Vagina (tissue), 2 donors: ENCODE measurements at regions not wholly inside any gene's neighbourhood (a gene's known extent, or its start where the extent isn't known, plus 50 kb on each side); places are given as distances from the start of the nearest gene placed in this dataset.
A peak's percentile ranks its signal among the peaks of the same experiment; 100 is the strongest.

Experiments used
- DNase-seq, 2 donors: peaks; one replicate each; pipeline ENCODE4 v3.0.0-alpha.2; 2017; ENCODE audit errors: extremely low spot score in 2 of 2
- H3K27ac ChIP-seq: fragments of 200-600 bp; sonication (generic); one replicate; pipeline ENCODE4 v1.5.1; 2019
- H3K27me3 ChIP-seq: fragments of 200-600 bp; sonication (generic); one replicate; pipeline ENCODE4 v1.5.1; 2019
- H3K36me3 ChIP-seq, 2 donors: fragments of 200-600 bp; sonication (generic); one replicate each; pipeline ENCODE4 v1.5.1; 2017 to 2019
- H3K4me1 ChIP-seq: fragments of 200-600 bp; sonication (generic); one replicate; pipeline ENCODE4 v1.5.1; 2019
- H3K4me3 ChIP-seq, 2 donors: fragments of 200-600 bp; sonication (generic); 1 replicate in 1 of 2; 2 replicates in 1 of 2; pipeline ENCODE4 v1.5.1; 2016 to 2019
- H3K9me3 ChIP-seq: fragments of 200-600 bp; sonication (generic); one replicate; pipeline ENCODE4 v1.5.1; 2019
- CTCF ChIP-seq, 3 experiments: fragments of 450-650 bp in 2 of 3; fragments of 200-600 bp in 1 of 3; sonication (generic) in 1 of 3; IDR thresholded peaks; one replicate each; pipeline ENCODE4 v1.5.1; 2017 to 2019; ENCODE audit warnings: antibody characterized with exemption in 3 of 3, mild to moderate bottlenecking in 2 of 3, moderate library complexity in 2 of 3
- POLR2A ChIP-seq, 2 donors: fragments of 450-650 bp; IDR thresholded peaks; one replicate each; pipeline ENCODE4 v1.6.1; 2017; ENCODE audit warnings: antibody characterized with exemption in 2 of 2, mild to moderate bottlenecking in 2 of 2, moderate library complexity in 2 of 2
- POLR2AphosphoS5 ChIP-seq, 2 donors: sonication (generic); formaldehyde crosslinking; IDR thresholded peaks; one replicate each; pipeline ENCODE4 v1.9.0; 2017; ENCODE audit warnings: antibody characterized with exemption in 2 of 2, mild to moderate bottlenecking in 2 of 2, low read depth in 1 of 2; ENCODE audit not compliant: insufficient read depth in 1 of 2
- intact Hi-C: fragments of 100-400 bp; cut with DNase I; formaldehyde crosslinking; loops from one replicate; pipeline ENCODE4 v1.15.1; 2023

GRCh38 chr11:128172046-128172878 is 415.1 kb downstream of the ETS1 start:
- Histone ChIP-seq H3K9me3 (no peaks in the 10 kb centered on the region), H3K4me1 (no peaks in the 10 kb centered on the region), H3K36me3 (no peaks in the 10 kb centered on the region), H3K27me3 (no peaks in the 10 kb centered on the region), H3K27ac (no peak overlapping the region), H3K4me3 (no peak overlapping the region)
- DNase-seq: no peak
- TF ChIP-seq POLR2A (IDR thresholded peaks at IDR 0.05) (no peak), CTCF (IDR thresholded peaks at IDR 0.05) (peak; percentile 75 to 84 (median 82))
- intact Hi-C loops: loop anchor here (5.0 to 10.0 kb wide), 3 partner anchors 113 to 660 kb away; no protein-coding TSS in a partner anchor

- Histone ChIP-seq H3K36me3 (no peaks in the 10 kb centered on the region), H3K9me3 (no peaks in the 10 kb centered on the region), H3K27ac (no peak overlapping the region), H3K4me3 (no peak overlapping the region), H3K27me3 (no peaks in the 10 kb centered on the region), H3K4me1 (no peaks in the 10 kb centered on the region)
- intact Hi-C loops: loop anchor here (5.0 to 10.0 kb wide), 3 partner anchors 113 to 661 kb away; no protein-coding TSS in a partner anchor
- no peak for TF ChIP-seq POLR2A (IDR thresholded peaks at IDR 0.05)
- TF ChIP-seq POLR2AphosphoS5 (IDR thresholded peaks at IDR 0.05; ENCODE audit: insufficient read depth in 1 of 2, low read depth in 1 of 2): no peak
- TF ChIP-seq CTCF (IDR thresholded peaks at IDR 0.05): no peak
- DNase-seq: no peak
These were observed 415.9 kb downstream of the ETS1 start for GRCh38 chr11:128171506-128171905.

- Histone ChIP-seq H3K4me1 (no peaks in the 10 kb centered on the region), H3K9me3 (no peaks in the 10 kb centered on the region), H3K27ac (no peak overlapping the region), H3K4me3 (no peak overlapping the region), H3K36me3 (no peaks in the 10 kb centered on the region), H3K27me3 (no peaks in the 10 kb centered on the region)
- intact Hi-C loops: no loop called here
- TF ChIP-seq CTCF (IDR thresholded peaks at IDR 0.05) (no peak), POLR2AphosphoS5 (IDR thresholded peaks at IDR 0.05; ENCODE audit: insufficient read depth in 1 of 2, low read depth in 1 of 2) (no peak), POLR2A (IDR thresholded peaks at IDR 0.05) (no peak)
- no peak for DNase-seq
These were observed 421.8 kb downstream of the ETS1 start for GRCh38 chr11:128165572-128165971.

- H3K27me3 ChIP-seq: no peaks in the 10 kb centered on the region
- no peaks in the 10 kb centered on the region for H3K36me3 ChIP-seq
- TF ChIP-seq POLR2AphosphoS5 (IDR thresholded peaks at IDR 0.05; ENCODE audit: insufficient read depth in 1 of 2, low read depth in 1 of 2) (no peak), POLR2A (IDR thresholded peaks at IDR 0.05) (no peak), CTCF (IDR thresholded peaks at IDR 0.05) (no peak)
- DNase-seq: no peak
- no peaks in the 10 kb centered on the region for H3K4me1 ChIP-seq
- H3K27ac ChIP-seq: no peak overlapping the region
- no peaks in the 10 kb centered on the region for H3K9me3 ChIP-seq
- intact Hi-C loops: no loop called here
- no peak overlapping the region for H3K4me3 ChIP-seq
These were observed 423.1 kb downstream of the ETS1 start for GRCh38 chr11:128164080-128164741.

GRCh38 chr11:128161994-128162393 is 425.4 kb downstream of the ETS1 start:
- Histone ChIP-seq H3K4me3 (no peak overlapping the region), H3K27ac (no peak overlapping the region), H3K36me3 (no peaks in the 10 kb centered on the region), H3K9me3 (no peaks in the 10 kb centered on the region), H3K27me3 (no peaks in the 10 kb centered on the region), H3K4me1 (no peaks in the 10 kb centered on the region)
- intact Hi-C loops: no loop called here
- no peak for TF ChIP-seq CTCF (IDR thresholded peaks at IDR 0.05)
- no peak for TF ChIP-seq POLR2AphosphoS5 (IDR thresholded peaks at IDR 0.05; ENCODE audit: insufficient read depth in 1 of 2, low read depth in 1 of 2)
- no peak for TF ChIP-seq POLR2A (IDR thresholded peaks at IDR 0.05)
- no peak for DNase-seq
